Germinal center (tissue), 1 donor: ENCODE measurements at regions not wholly inside any gene's neighbourhood (a gene's known extent, or its start where the extent isn't known, plus 50 kb on each side); places are given as distances from the start of the nearest gene placed in this dataset.
"Not testable (repeated sequence)": the region's sequence is repeated elsewhere in the genome, so short reads cannot be mapped to it uniquely, and the experiment has no call there.

Experiments used
- DNase-seq: peaks from one replicate; pipeline ENCODE4 v3.0.0; 2012; ENCODE audit warnings: mixed read lengths, low spot score

DNA sequence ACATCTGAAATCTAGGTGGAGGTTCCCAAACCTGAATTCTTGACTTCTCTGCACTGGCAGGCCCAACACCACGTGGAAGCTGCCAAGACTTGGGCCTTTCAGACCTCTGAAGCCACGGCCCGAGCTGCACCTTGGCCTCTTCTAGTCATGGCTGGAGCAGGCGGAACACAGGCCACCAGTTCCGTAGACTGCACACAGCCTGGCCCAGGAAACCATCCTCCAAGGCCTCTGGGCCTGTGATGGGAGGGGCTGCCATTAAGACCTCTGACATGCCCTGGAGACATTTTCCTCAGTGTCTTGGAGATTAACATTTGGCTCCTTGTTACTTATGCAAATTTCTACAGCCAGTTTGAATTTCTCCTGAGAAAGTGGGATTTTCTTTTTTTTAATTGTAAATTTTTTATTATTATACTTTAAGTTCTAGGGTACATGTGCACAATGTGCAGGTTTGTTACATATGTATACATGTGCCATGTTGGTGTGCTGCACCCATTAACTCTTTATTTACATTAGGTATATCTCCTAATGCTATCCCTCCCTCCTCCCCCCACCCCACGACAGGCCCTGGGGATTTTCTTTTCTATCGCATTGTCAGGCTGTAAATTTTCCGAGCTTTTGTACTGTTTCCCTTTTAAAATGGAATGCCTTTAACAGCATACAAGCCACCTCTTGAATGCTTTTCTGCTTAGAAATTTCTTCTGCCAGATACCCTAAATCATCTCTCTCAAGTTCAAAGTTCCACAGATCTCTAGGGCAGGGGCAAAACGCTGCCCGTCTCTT, 492.9 kb upstream of the ARPP21 start:
- DNase-seq = not testable (repeated sequence)

- DNase-seq = no peak
These were observed 455.2 kb upstream of the ARPP21 start for GRCh38 chr3:35183927-35184675.

DNA sequence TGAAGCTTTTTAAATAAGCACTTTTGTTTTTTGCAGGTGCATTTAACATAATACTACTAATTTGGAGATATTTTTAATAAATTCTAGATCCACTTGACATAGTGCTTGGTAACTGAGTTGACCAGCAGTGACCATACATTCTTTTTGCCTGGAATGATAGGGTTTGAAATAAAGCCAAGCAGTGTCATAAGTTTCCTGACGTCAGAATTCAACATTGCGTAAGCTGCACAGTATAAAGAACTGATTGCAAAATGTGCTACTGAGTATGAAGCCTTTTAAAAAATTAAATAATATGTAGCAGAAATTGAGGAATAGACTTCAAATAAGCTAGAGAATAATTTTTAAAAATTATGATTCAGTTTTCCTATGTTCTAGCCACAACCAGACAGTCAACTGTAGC, 454.6 kb upstream of the ARPP21 start:
- DNase-seq = no peak

DNA sequence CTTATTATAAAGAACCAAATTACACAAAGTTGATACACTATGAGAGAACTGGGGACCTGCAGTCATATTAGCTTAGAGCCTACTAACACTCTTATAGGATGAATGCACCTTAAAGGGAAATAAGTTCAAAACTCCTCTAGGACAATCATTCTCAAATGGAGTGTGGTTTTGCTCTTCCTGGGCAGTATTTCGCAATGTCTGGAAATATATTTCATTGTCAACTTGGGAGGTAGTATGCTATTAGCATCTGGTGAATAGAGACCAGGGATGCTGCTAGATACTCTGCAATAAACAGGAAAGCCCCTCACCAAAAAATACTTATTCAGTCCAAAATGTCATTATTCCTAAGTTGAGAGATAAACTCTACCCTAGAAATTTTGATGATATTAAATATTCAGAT, 451.4 kb upstream of the ARPP21 start:
- no peak for DNase-seq

GRCh38 chr3:35194666-35195065, 444.7 kb upstream of the ARPP21 start:
- no peak for DNase-seq

DNA sequence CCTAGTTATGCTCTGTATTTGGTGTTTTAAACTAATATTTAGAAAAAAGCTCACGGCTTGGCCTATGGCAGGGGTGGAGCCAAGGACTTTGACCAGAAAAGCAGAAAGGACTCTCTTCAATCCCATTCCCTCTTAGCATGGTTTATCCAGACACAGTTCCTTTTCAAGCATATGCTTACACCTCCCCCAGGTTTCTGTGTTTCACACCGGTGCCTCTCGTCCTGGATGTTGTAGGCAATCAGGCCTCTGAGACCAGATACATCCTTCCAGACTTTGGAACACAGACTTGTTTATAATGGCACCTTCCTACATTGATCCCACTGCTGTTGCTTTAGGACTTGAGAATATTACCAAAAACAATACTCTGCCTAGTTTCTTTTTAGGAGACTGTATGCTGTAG, 440.5 kb upstream of the ARPP21 start:
- no peak for DNase-seq

DNA sequence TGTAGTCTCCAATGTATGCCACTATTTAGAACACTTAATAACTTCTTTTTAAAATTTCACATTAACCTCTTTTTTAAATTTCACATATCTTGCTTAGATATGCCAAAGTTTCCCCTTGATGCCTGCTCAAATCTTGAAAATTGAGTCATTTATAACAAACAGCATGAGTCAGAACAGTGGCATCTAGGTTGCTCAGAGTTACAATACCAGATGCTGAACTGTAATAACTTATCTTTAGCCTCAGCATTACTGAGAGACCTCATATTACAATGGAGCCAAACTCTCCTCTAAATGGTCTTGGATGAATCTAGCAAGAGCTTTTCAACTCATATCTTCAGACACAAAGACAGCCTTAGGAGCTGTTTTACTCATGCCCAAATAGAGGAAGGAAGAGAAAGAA, 439.3 kb upstream of the ARPP21 start:
- DNase-seq = no peak

DNA sequence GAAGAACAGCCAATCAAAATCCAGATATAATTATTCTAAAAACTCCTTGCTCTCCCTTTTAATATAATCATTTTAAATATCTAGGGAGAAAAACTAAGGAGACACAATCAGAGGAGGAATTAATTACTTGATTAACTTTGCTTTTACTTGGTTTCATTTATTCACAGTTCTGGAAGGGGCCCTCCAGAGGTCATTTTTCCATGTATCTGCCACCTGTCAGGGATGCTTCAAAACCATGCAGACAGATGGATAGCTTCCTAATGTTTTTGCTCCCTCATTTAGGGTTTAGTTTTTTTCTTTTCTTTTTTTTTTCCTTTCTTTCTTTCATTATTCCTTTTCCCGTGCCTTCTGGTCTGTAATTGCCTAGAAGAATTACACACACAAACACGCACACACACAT, 438.1 kb upstream of the ARPP21 start:
- no peak for DNase-seq

DNA sequence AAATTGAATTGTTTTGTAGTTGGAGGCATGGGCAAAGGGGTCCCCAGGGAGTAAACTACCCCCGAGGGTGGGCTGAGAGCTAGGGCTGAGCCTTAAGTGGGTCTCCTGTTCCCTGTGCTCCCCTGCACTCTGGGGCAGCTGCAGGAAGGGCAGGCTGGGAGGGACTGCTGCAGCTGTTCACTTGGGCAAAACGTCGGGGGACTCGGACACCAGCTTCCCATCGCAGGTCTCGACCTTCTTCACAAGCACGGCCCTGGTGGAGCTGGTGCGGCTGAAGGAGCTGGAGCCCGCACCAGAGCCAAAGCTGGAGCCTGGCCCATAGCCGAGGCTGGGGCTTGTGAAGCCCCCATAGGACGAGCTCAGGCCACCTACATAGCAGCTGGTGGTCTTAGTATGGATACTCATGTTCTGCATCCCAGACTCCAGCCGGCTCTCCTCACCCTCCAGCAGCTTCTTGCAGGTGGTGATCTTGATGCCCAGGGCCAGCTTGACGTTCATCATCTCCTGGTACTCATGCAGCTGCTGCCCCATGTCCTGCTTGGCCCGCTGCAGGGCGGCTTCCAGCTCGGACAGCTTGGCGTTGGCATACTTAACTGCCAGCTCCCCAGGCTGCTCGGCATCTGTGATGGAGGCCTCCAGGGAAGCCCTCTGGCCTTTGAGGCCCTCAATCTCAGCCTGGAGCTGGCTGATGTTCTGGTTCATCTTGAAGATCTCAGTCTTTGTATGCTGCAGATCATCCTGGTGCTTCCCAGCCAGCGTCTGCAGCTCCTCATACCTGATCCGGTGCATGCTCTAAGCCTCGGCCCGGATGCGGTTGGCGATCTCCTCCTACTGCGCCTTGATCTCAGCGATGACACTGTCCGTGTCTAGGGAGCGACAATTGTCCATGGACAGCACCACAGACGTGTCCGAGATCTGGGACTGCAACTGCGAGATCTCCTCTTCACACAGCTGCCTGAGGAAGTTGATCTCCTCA, 423.5 kb upstream of the ARPP21 start:
- DNase-seq = no peak

GRCh38 chr3:35216501-35217266, 422.6 kb upstream of the ARPP21 start:
- no peak for DNase-seq

GRCh38 chr3:35223632-35224394, 415.5 kb upstream of the ARPP21 start:
- DNase-seq = no peak

DNA sequence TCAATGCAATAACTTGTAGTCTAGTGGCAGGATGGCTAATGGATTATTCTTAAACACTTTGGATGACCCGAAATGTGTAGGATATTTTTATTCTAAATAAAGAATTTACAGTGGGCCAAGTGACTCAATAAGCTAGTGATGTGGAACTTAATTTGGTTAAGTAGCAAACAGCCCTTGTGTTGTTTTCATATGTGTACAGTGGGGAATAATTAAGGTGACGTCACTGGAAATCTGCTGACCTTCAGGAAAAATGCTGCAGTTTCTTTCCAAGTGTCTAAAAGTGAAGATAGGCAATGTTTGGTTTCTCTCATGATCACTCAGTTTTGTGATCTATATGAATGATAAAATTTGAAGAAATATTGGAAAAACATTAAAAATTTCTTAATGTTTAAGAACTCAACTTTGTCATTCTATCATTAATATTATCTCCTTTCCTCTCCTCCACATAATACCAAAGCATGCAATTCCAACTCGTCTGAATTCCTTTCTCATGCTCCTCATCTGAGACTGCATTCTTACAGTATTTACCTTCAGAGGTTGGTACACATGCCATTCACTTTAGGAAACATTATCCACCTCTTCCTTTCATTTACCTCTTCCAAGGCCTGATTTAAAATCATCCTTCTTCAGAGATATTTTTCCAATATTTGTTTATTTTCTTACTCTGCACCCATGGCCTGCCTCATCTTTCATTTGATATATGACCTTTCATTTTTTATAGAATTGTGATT, 414.6 kb upstream of the ARPP21 start:
- no peak for DNase-seq

DNA sequence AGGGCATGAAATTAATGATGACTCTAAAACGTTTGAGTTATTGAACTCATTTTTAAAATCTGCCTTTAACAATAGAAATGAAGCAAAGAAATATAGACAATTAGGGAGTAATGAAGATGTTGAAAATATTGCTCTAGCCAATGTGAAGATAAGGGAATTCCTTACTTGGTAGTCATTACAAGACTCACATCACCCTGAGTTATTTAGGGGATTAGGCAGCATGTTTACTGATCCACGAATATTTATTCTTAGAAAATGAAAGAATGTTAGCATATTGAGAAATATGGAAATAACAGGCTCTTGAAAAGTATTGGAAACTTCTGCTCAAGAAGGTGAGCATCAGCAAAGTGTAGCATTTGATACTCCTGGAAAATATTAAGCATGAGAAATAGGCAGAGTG, 398.1 kb upstream of the ARPP21 start:
- no peak for DNase-seq

GRCh38 chr3:35254917-35255316, 384.4 kb upstream of the ARPP21 start:
- no peak for DNase-seq

- DNase-seq = no peak
These were observed 381.7 kb upstream of the ARPP21 start for GRCh38 chr3:35257641-35258040.

DNA sequence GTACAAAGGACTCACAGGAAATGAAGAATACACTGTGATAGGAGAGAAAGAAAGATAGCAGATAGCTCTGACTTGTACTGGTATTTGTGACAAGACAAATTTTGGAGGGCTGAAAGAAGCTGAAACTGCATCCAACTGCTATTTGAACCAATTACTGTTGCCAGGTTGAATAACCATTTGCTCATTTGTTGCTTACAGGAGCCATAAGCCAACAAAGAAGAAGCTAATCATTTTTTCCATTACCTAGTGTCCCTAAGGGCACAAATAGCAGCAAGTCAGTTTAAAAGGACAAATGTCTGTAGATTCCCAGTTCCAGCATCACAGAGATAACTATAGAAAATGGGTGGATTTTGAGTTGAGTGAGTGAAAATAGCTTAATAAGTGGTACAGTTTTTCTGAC, 376.9 kb upstream of the ARPP21 start:
- DNase-seq = no peak

DNA sequence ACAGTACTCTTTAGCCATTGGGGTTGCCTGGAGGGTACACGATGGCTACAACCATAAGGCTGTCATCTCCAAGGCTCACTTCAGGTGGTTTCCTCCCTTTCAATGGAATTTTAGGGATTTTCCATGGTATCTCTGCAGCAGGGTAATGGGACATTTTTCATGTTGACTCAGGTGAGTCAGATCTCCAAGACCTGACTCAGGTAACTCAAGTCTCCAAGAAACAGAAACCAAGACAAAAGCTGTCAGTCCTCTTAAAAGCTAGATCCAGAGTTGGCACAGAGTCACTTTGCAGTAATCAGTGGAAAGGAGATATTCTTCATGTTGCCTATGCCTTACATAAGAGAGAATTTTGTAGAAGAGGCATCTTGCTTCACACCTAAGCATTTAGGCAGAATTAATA, 375.8 kb upstream of the ARPP21 start:
- DNase-seq = no peak

GRCh38 chr3:35266065-35266464, 373.3 kb upstream of the ARPP21 start:
- DNase-seq = not testable (repeated sequence)

DNA sequence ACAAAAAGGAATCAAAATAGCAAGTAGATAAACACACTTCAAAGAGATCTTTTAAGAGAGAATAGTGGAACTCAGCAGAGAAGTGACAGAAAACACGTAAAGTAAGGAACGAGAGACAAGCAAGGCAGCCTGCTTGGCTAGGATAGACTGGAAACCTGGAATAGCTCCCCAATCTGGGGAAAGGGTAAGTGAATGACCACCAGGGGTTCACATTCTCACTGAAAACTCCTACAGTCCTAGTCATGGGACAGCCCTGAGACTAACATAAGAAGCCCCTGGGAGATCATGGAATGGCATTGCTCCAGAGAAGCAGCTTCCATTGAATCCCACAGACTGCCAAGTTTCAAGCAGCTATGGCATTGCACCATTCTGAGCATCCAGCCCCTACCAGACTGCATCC, 363.6 kb upstream of the ARPP21 start:
- DNase-seq = no peak

- DNase-seq = no peak
These were observed 362.8 kb upstream of the ARPP21 start for GRCh38 chr3:35276568-35276967.
